PC-9 (cell line): ENCODE measurements at regions not wholly inside any gene's neighbourhood (a gene's known extent, or its start where the extent isn't known, plus 50 kb on each side); places are given as distances from the start of the nearest gene placed in this dataset.
"Not testable (repeated sequence)": the region's sequence is repeated elsewhere in the genome, so short reads cannot be mapped to it uniquely, and the experiment has no call there.

Source experiments
- BruUV-seq: library from RNA; stranded (reverse); fragments of 400-500 nt; replicated peaks from 2 replicates; lab custom pipeline; 2021; lab: Mats Ljungman, UMichigan
- CTCF ChIA-PET: fragments of 300-600 bp; sonication (Branson Sonifier 250); formaldehyde crosslinking; loops from one replicate; lab custom pipeline; 2022; ENCODE audit warnings: antibody characterized with exemption; lab: Charles Lee
- POLR2A ChIA-PET: fragments of 300-600 bp; sonication (Branson Sonifier 250); formaldehyde crosslinking; loops from one replicate; lab custom pipeline; 2022; ENCODE audit warnings: antibody characterized with exemption; ENCODE audit not compliant: unreplicated experiment; lab: Charles Lee
- DNase-seq, 2 experiments: peaks; one replicate each; pipeline versions ENCODE4 v3.0.0 to v3.0.0-alpha.2; 2015 to 2022; ENCODE audit warnings: mixed read lengths in 1 of 2
- H2AFZ ChIP-seq: fragments of 200-600 bp; sonication (generic); 2 replicates; pipeline ENCODE4 v1.8.1; 2017; ENCODE audit warnings: antibody characterized with exemption
- H3F3A ChIP-seq: fragments of 200-600 bp; sonication (generic); 2 replicates; pipeline ENCODE4 v1.8.1; 2017; ENCODE audit warnings: antibody characterized with exemption, mild to moderate bottlenecking, low read depth; ENCODE audit not compliant: insufficient read depth
- H3K27ac ChIP-seq: fragments of 200-600 bp; sonication (generic); 2 replicates; pipeline ENCODE4 v1.6.1; 2016; ENCODE audit warnings: mixed run types
- H3K27me3 ChIP-seq: fragments of 200-600 bp; sonication (generic); 2 replicates; pipeline ENCODE4 v1.6.1; 2016; ENCODE audit warnings: low read depth, mixed run types; ENCODE audit not compliant: insufficient read depth
- H3K36me3 ChIP-seq: fragments of 200-600 bp; sonication (generic); 2 replicates; pipeline ENCODE4 v1.6.1; 2016; ENCODE audit warnings: low read depth, mixed run types
- H3K4me1 ChIP-seq: fragments of 200-600 bp; sonication (generic); replicated peaks from 2 replicates; pipeline ENCODE4 v1.6.1; 2016; ENCODE audit warnings: mixed run types; ENCODE audit not compliant: insufficient read depth
- H3K4me2 ChIP-seq: fragments of 200-600 bp; sonication (generic); 2 replicates; pipeline ENCODE4 v1.6.1; 2017; ENCODE audit warnings: mixed run types
- H3K4me3 ChIP-seq: fragments of 200-600 bp; sonication (generic); 2 replicates; pipeline ENCODE4 v1.6.1; 2016; ENCODE audit warnings: mixed run types
- H3K79me2 ChIP-seq: fragments of 200-600 bp; sonication (generic); 2 replicates; pipeline ENCODE4 v1.6.1; 2017; ENCODE audit warnings: low read depth, mixed run types
- H3K9me2 ChIP-seq: fragments of 200-600 bp; sonication (generic); 2 replicates; pipeline ENCODE4 v1.8.1; 2017; ENCODE audit warnings: mild to moderate bottlenecking; ENCODE audit not compliant: insufficient read depth
- H3K9me3 ChIP-seq: fragments of 200-600 bp; sonication (generic); 2 replicates; pipeline ENCODE4 v1.8.1; 2016; ENCODE audit warnings: low read depth; ENCODE audit not compliant: insufficient read depth
- H4K20me1 ChIP-seq: fragments of 200-600 bp; sonication (generic); 2 replicates; pipeline ENCODE4 v1.8.1; 2017; ENCODE audit not compliant: insufficient read depth
- EZH2 ChIP-seq: fragments of 200-600 bp; sonication (generic); IDR thresholded peaks from 2 replicates; pipeline ENCODE4 v1.8.0; 2017; ENCODE audit warnings: antibody characterized with exemption, low read depth
- intact Hi-C: fragments of 100-400 bp; cut with micrococcal nuclease; formaldehyde crosslinking; loops from one replicate; pipeline ENCODE4 v1.10.0; 2022; ENCODE audit not compliant: unreplicated experiment
- TF ChIP-seq, protein P1 (sequence below): fragments of 200-600 bp; sonication (generic); conservative IDR thresholded peaks from 2 replicates; pipeline ENCODE4 v1.6.1; 2017; ENCODE audit warnings: mixed run types, antibody characterized with exemption, mild to moderate bottlenecking, moderate library complexity

DNA sequence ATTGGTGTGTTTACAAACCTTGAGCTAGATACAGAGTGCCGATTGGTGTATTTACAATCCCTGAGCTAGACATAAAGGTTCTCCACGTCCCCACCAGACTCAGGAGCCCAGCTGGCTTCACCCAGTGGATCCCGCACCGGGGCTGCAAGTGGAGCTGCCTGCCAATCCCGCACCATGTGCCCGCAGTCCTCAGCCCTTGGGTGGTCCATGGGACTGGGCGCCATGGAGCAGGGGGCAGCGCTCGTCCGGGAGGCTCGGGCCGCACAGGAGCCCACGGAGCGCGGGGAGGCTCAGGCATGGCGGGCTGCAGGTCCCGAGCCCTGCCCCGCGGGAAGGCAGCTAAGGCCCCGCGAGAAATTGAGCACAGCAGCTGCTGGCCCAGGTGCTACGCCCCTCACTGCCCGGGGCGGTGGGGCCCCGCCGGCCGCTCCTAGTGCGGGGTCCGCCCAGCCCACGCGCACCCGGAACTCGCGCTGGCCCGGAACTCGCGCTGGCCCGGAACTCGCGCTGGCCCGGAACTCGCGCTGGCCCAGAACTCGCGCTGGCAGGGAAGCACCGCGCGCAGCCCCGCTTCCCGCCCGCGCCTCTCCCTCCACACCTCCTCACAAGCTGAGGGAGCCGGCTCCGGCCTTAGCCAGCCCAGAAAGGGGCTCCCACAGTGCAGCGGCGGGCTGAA is 342.2 kb downstream of the RFPL4B start:
- H4K20me1 ChIP-seq, intact Hi-C loops, H3K36me3 ChIP-seq, BruUV-seq, H2AFZ ChIP-seq, H3K4me3 ChIP-seq, POLR2A ChIA-PET, H3K9me3 ChIP-seq, CTCF ChIA-PET, H3K79me2 ChIP-seq, H3K27me3 ChIP-seq, H3K4me2 ChIP-seq, H3F3A ChIP-seq, DNase-seq, H3K9me2 ChIP-seq, H3K27ac ChIP-seq: not testable (repeated sequence)
- H3K4me1 ChIP-seq, result peaks cover 19% of the 10 kb centered on the region

DNA sequence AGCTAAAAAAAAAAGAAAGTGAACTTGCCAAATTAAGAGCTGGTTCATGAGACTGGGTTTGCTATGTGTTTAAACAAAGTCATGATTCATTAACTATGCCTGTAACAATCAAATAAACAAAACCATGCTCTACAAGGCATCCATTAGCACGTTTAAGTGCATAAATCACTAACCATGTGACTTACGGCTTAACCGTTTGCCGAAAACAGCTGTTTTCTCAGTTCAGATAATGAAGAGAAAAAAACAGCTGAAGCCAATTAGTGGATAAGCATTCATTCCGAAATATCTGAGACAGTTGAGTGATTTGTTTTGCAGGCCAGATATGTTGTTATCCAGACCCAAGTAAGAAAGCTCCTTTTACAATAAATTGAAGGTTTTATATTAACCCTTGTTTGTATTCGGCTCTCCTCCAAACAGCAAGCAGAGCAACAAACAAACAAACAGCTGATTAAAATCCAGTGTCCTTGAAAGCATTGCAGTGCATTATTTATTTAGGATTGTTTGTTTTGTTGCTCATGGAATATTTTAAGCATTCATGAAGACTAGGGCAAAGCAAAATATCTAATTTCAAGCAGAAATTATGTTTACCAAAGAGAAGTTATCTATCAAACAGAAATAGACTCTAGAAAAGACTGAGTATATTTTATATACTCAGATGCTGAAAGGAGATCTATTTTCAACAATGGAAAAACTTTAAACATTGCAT is 343.5 kb downstream of the RFPL4B start:
- Histone ChIP-seq H3K4me2 (peak overlapping the region; percentile 16; the same call in 1 of the 2 replicates), H3K27ac (peak overlapping the region; percentile 16; the same call in 1 of the 2 replicates), H3K4me1 (peaks cover 19% of the 10 kb centered on the region), H3K9me2 (peaks cover 3% of the 10 kb centered on the region; the same call in 1 of the 2 replicates), H3K79me2 (no peaks in the 10 kb centered on the region), H3K4me3 (no peak overlapping the region), H2AFZ (0 out of 2 replicates have a peak overlapping the region, but pooled peaks have one; percentile 18), H3K36me3 (no peaks in the 10 kb centered on the region), H3K27me3 (no peaks in the 10 kb centered on the region), H3K9me3 (0 out of 2 replicates have a peak, but pooled peaks cover 7% of the 10 kb centered on the region), H4K20me1 (no peaks in the 10 kb centered on the region), H3F3A (peaks cover 4% of the 10 kb centered on the region; the same call in 1 of the 2 replicates)
- no peak for DNase-seq
- ChIA-PET POLR2A (no interaction called here), CTCF (no interaction called here)
- intact Hi-C loops, result no loop called here
- TF ChIP-seq, protein P1, sequence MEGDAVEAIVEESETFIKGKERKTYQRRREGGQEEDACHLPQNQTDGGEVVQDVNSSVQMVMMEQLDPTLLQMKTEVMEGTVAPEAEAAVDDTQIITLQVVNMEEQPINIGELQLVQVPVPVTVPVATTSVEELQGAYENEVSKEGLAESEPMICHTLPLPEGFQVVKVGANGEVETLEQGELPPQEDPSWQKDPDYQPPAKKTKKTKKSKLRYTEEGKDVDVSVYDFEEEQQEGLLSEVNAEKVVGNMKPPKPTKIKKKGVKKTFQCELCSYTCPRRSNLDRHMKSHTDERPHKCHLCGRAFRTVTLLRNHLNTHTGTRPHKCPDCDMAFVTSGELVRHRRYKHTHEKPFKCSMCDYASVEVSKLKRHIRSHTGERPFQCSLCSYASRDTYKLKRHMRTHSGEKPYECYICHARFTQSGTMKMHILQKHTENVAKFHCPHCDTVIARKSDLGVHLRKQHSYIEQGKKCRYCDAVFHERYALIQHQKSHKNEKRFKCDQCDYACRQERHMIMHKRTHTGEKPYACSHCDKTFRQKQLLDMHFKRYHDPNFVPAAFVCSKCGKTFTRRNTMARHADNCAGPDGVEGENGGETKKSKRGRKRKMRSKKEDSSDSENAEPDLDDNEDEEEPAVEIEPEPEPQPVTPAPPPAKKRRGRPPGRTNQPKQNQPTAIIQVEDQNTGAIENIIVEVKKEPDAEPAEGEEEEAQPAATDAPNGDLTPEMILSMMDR, result no peak
- TF ChIP-seq EZH2, result no peak
- BruUV-seq, result no TSS peak

DNA sequence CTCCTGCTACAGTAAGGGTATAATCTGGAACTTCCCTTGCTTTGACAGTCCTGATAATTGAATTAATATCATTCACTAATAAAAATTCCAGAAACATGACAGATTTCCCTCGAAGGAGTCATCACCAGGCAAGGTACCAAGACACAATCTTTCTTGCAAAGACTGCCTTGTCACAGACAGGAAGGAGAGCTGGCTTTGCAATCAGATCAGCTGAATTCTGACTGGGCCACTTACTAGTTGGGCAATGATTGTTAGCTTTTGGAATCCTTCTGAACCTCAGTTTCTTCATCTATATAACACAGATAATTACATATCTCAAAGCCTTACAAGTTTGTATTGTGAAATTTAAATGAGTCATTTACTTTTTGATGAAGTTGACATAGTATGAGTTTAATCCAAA is 344.2 kb downstream of the RFPL4B start:
- peak overlapping the region; percentile 16 for H3K27ac ChIP-seq
- ChIA-PET POLR2A (no interaction called here), CTCF (no interaction called here)
- intact Hi-C loops, result no loop called here
- H3K27me3 ChIP-seq, result no peaks in the 10 kb centered on the region
- H3K9me2 ChIP-seq, result peaks cover 3% of the 10 kb centered on the region; the same call in 1 of the 2 replicates
- H3K4me3 ChIP-seq, result no peak overlapping the region
- 0 out of 2 replicates have a peak, but pooled peaks cover 7% of the 10 kb centered on the region for H3K9me3 ChIP-seq
- H3K79me2 ChIP-seq, result no peaks in the 10 kb centered on the region
- peaks cover 4% of the 10 kb centered on the region; the same call in 1 of the 2 replicates for H3F3A ChIP-seq
- TF ChIP-seq, protein P1, result no peak
- TF ChIP-seq EZH2, result no peak
- H4K20me1 ChIP-seq, result no peaks in the 10 kb centered on the region
- no TSS peak for BruUV-seq
- no peak overlapping the region for H2AFZ ChIP-seq
- H3K4me1 ChIP-seq, result peaks cover 19% of the 10 kb centered on the region
- no peaks in the 10 kb centered on the region for H3K36me3 ChIP-seq
- H3K4me2 ChIP-seq, result peak overlapping the region; percentile 16; the same call in 1 of the 2 replicates
- peak in 1 of 2 experiments; percentile 91 for DNase-seq
